ENCODE measurements at regions not wholly inside any gene's neighbourhood (a gene's known extent, or its start where the extent isn't known, plus 50 kb on each side); places are given as distances from the start of the nearest gene placed in this dataset.
"Not testable (repeated sequence)": the region's sequence is repeated elsewhere in the genome, so short reads cannot be mapped to it uniquely, and the experiment has no call there.

GRCh38 chr13:50420718-50421472, 405.7 kb downstream of the KCNRG start:
- Mint-ChIP-seq H3K4me3 (no peak overlapping the region), H3K36me3 (peaks cover 4% of the 10 kb centered on the region), H3K9me3 (no peaks in the 10 kb centered on the region), H3K4me1 (peaks cover 5 to 12% (median 11%) of the 10 kb centered on the region in 3 donors), H3K27me3 (no peaks in the 10 kb centered on the region), H3K27ac (peak overlapping the region in 1 of 3 donors; percentile 21)

GRCh38 chr13:50421473-50422130, 406.4 kb downstream of the KCNRG start:
- Mint-ChIP-seq H3K27ac (peak overlapping the region in 1 of 3 donors; percentile 33), H3K9me3 (no peaks in the 10 kb centered on the region), H3K4me1 (peaks cover 5 to 12% (median 12%) of the 10 kb centered on the region in 3 donors), H3K27me3 (no peaks in the 10 kb centered on the region), H3K36me3 (peaks cover 4% of the 10 kb centered on the region), H3K4me3 (no peak overlapping the region)

GRCh38 chr13:50422181-50423148, 407.2 kb downstream of the KCNRG start:
- Mint-ChIP-seq H3K27ac (peak overlapping the region in 1 of 3 donors; percentile 33), H3K9me3 (no peaks in the 10 kb centered on the region), H3K4me3 (no peak overlapping the region), H3K36me3 (peaks cover 6% of the 10 kb centered on the region), H3K4me1 (peaks cover 5 to 16% (median 12%) of the 10 kb centered on the region in 3 donors), H3K27me3 (no peaks in the 10 kb centered on the region)

- Mint-ChIP-seq H3K9me3 (no peaks in the 10 kb centered on the region), H3K27ac (no peak overlapping the region), H3K36me3 (peaks cover 6% of the 10 kb centered on the region), H3K4me1 (peaks cover 10 to 18% (median 16%) of the 10 kb centered on the region in 3 donors), H3K27me3 (no peaks in the 10 kb centered on the region), H3K4me3 (no peak overlapping the region)
Observed at GRCh38 chr13:50424993-50425392, 409.7 kb downstream of the KCNRG start.

- peaks cover 10 to 18% (median 16%) of the 10 kb centered on the region in 3 donors for H3K4me1 Mint-ChIP-seq
- H3K4me3 Mint-ChIP-seq = peak overlapping the region in 1 of 4 donors; percentile 6
- H3K36me3 Mint-ChIP-seq = peaks cover 6% of the 10 kb centered on the region
- H3K27me3 Mint-ChIP-seq = no peaks in the 10 kb centered on the region
- no peak overlapping the region for H3K27ac Mint-ChIP-seq
- H3K9me3 Mint-ChIP-seq = no peaks in the 10 kb centered on the region
Observed at GRCh38 chr13:50425772-50426171, 410.5 kb downstream of the KCNRG start.

GRCh38 chr13:50426927-50427326, 411.7 kb downstream of the KCNRG start:
- H3K4me3 Mint-ChIP-seq = no peak overlapping the region
- H3K4me1 Mint-ChIP-seq = peaks cover 10 to 16% (median 15%) of the 10 kb centered on the region in 3 donors
- peaks cover 6% of the 10 kb centered on the region for H3K36me3 Mint-ChIP-seq
- H3K9me3 Mint-ChIP-seq = no peaks in the 10 kb centered on the region
- H3K27me3 Mint-ChIP-seq = no peaks in the 10 kb centered on the region
- H3K27ac Mint-ChIP-seq = no peak overlapping the region

- peaks cover 5 to 16% (median 11%) of the 10 kb centered on the region in 3 donors for H3K4me1 Mint-ChIP-seq
- not testable (repeated sequence) for H3K9me3 Mint-ChIP-seq, H3K4me3 Mint-ChIP-seq, H3K36me3 Mint-ChIP-seq, H3K27me3 Mint-ChIP-seq
- peak overlapping the region in 1 of 3 donors; percentile 35 for H3K27ac Mint-ChIP-seq
Observed at GRCh38 chr13:50427511-50427910, 412.3 kb downstream of the KCNRG start.

- H3K36me3 Mint-ChIP-seq = peaks cover 4% of the 10 kb centered on the region
- peaks cover 5 to 14% (median 11%) of the 10 kb centered on the region in 3 donors for H3K4me1 Mint-ChIP-seq
- peak overlapping the region in 2 of 3 donors; percentile 42 to 90 for H3K27ac Mint-ChIP-seq
- H3K27me3 Mint-ChIP-seq = no peaks in the 10 kb centered on the region
- H3K4me3 Mint-ChIP-seq = no peak overlapping the region
- no peaks in the 10 kb centered on the region for H3K9me3 Mint-ChIP-seq
Observed at GRCh38 chr13:50428183-50428877, 413.1 kb downstream of the KCNRG start.

- Mint-ChIP-seq H3K9me3 (peaks cover 0 to 3% (median 0%) of the 10 kb centered on the region in 3 donors), H3K4me3 (no peak overlapping the region), H3K36me3 (peaks cover 2% of the 10 kb centered on the region), H3K4me1 (no peaks in the 10 kb centered on the region), H3K27ac (no peak overlapping the region), H3K27me3 (no peaks in the 10 kb centered on the region)
Observed at GRCh38 chr13:50435011-50435410, 408.5 kb downstream of the DLEU7 start.

- Mint-ChIP-seq H3K4me3 (no peak overlapping the region), H3K27ac (no peak overlapping the region), H3K36me3 (peaks cover 2% of the 10 kb centered on the region), H3K27me3 (no peaks in the 10 kb centered on the region), H3K4me1 (no peaks in the 10 kb centered on the region), H3K9me3 (peaks cover 0 to 3% (median 0%) of the 10 kb centered on the region in 3 donors)
Observed at GRCh38 chr13:50437252-50437651, 406.2 kb downstream of the DLEU7 start.

GRCh38 chr13:50438351-50438750, 405.1 kb downstream of the DLEU7 start:
- H3K9me3 Mint-ChIP-seq = peaks cover 0 to 3% (median 0%) of the 10 kb centered on the region in 3 donors
- peaks cover 2 to 8% (median 6%) of the 10 kb centered on the region in 3 donors for H3K4me1 Mint-ChIP-seq
- no peaks in the 10 kb centered on the region for H3K27me3 Mint-ChIP-seq

GRCh38 chr13:50441130-50441529, 402.4 kb downstream of the DLEU7 start:
- no peak overlapping the region for H3K27ac Mint-ChIP-seq
- no peak overlapping the region for H3K4me3 Mint-ChIP-seq
- no peaks in the 10 kb centered on the region for H3K9me3 Mint-ChIP-seq
- no peaks in the 10 kb centered on the region for H3K36me3 Mint-ChIP-seq
- H3K27me3 Mint-ChIP-seq = no peaks in the 10 kb centered on the region
- peaks cover 2 to 8% (median 6%) of the 10 kb centered on the region in 3 donors for H3K4me1 Mint-ChIP-seq

More at GRCh38 chr13:50438351-50438750, 405.1 kb downstream of the DLEU7 start:
- peaks cover 2% of the 10 kb centered on the region for H3K36me3 Mint-ChIP-seq
- no peak overlapping the region for H3K4me3 Mint-ChIP-seq
- no peak overlapping the region for H3K27ac Mint-ChIP-seq

GRCh38 chr13:50444726-50445125, 398.8 kb downstream of the DLEU7 start:
- H3K27me3 Mint-ChIP-seq = no peaks in the 10 kb centered on the region

GRCh38 chr13:50446611-50447010, 396.9 kb downstream of the DLEU7 start:
- Mint-ChIP-seq H3K4me3 (no peak overlapping the region), H3K27me3 (no peaks in the 10 kb centered on the region), H3K27ac (no peak overlapping the region), H3K4me1 (peaks cover 2 to 8% (median 6%) of the 10 kb centered on the region in 3 donors), H3K36me3 (no peaks in the 10 kb centered on the region), H3K9me3 (no peaks in the 10 kb centered on the region)

More at GRCh38 chr13:50444726-50445125, 398.8 kb downstream of the DLEU7 start:
- Mint-ChIP-seq H3K9me3 (no peaks in the 10 kb centered on the region), H3K27ac (no peak overlapping the region), H3K36me3 (no peaks in the 10 kb centered on the region), H3K4me3 (no peak overlapping the region), H3K4me1 (peaks cover 2 to 8% (median 6%) of the 10 kb centered on the region in 3 donors)
